A673 (cell line): ENCODE measurements at regions not wholly inside any gene's neighbourhood (a gene's known extent, or its start where the extent isn't known, plus 50 kb on each side); places are given as distances from the start of the nearest gene placed in this dataset.

Experiments
- BruUV-seq: library from RNA; stranded (reverse); fragments of 400-500 nt; replicated peaks from 2 replicates; lab custom pipeline; 2021; lab: Mats Ljungman, UMichigan
- CTCF ChIA-PET: fragments of 300-600 bp; sonication (Branson Sonifier 250); formaldehyde crosslinking; loops from one replicate; lab custom pipeline; 2022; ENCODE audit warnings: antibody characterized with exemption; lab: Charles Lee
- POLR2A ChIA-PET: fragments of 300-600 bp; sonication (Branson Sonifier 250); formaldehyde crosslinking; loops from one replicate; lab custom pipeline; 2022; ENCODE audit warnings: antibody characterized with exemption; ENCODE audit not compliant: low non-redundant PET; lab: Charles Lee
- DNase-seq: peaks from one replicate; pipeline ENCODE4 v3.0.0-alpha.2; 2015; ENCODE audit warnings: low spot score
- H3K27ac ChIP-seq: fragments of 200-600 bp; sonication (generic); 2 replicates; pipeline ENCODE4 v1.5.1; 2016; ENCODE audit warnings: mixed run types, low read depth, mild to moderate bottlenecking, mixed read lengths, antibody characterized with exemption, low read length; ENCODE audit not compliant: poor library complexity, severe bottlenecking
- H3K27me3 ChIP-seq: fragments of 200-600 bp; sonication (generic); replicated peaks from 2 replicates; pipeline ENCODE4 v1.6.1; 2017; ENCODE audit warnings: mixed run types, low read depth, mild to moderate bottlenecking, mixed read lengths, antibody characterized with exemption, low read length; ENCODE audit not compliant: insufficient read depth, poor library complexity
- H3K36me3 ChIP-seq: fragments of 200-600 bp; sonication (generic); 2 replicates; pipeline ENCODE4 v1.6.1; 2016; ENCODE audit warnings: mixed run types, mild to moderate bottlenecking, mixed read lengths, antibody characterized with exemption, low read length; ENCODE audit not compliant: insufficient read depth, poor library complexity, severe bottlenecking
- H3K4me1 ChIP-seq: fragments of 200-600 bp; sonication (generic); 2 replicates; pipeline ENCODE4 v1.6.1; 2017; ENCODE audit warnings: mixed run types, mild to moderate bottlenecking, mixed read lengths, antibody characterized with exemption, low read length; ENCODE audit not compliant: insufficient read depth, poor library complexity, severe bottlenecking
- H3K4me3 ChIP-seq: fragments of 200-600 bp; sonication (generic); 2 replicates; pipeline ENCODE4 v1.5.1; 2016; ENCODE audit warnings: low read depth, mixed run types, mild to moderate bottlenecking, mixed read lengths, low read length; ENCODE audit not compliant: poor library complexity, severe bottlenecking
- H3K9me3 ChIP-seq: fragments of 200-600 bp; sonication (generic); 2 replicates; pipeline ENCODE4 v1.6.1; 2016; ENCODE audit warnings: mixed run types, low read depth, mild to moderate bottlenecking, mixed read lengths, antibody characterized with exemption, low read length; ENCODE audit not compliant: poor library complexity, severe bottlenecking
- EZH2 ChIP-seq: fragments of 200-600 bp; sonication (generic); IDR thresholded peaks from 2 replicates; pipeline ENCODE4 v1.6.1; 2017; ENCODE audit warnings: borderline replicate concordance, low read depth, mild to moderate bottlenecking, mixed read lengths, antibody characterized with exemption, low read length; ENCODE audit not compliant: poor library complexity, severe bottlenecking
- intact Hi-C: fragments of 100-400 bp; cut with micrococcal nuclease; formaldehyde crosslinking; loops from one replicate; pipeline ENCODE4 v1.10.0; 2022; ENCODE audit not compliant: unreplicated experiment
- TF ChIP-seq, protein P1 (sequence below): fragments of 300-800, 200-600 bp; sonication (generic); conservative IDR thresholded peaks from 2 replicates; pipeline ENCODE4 v1.5.1; 2017; ENCODE audit warnings: low read depth, mild to moderate bottlenecking, antibody characterized with exemption, low read length, moderate library complexity, mixed read lengths

DNA sequence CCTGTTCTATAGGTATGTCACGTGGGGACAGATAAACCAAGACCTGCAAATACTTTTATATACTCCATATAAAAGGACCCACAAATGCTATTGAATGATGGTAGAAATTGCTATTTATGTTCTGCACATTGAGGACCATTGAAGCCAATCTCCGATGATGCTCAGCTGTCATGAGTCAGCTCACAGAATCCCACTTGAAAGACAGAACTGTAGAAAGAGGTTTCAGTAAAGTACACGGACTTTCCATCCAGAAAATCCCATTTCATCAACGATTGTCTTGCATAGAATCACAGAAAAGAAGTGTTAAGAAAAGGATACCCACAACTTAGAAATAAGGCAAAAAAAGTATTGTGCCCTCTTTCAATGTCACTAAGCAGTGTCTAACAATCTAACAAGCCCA is 169.0 kb upstream of the COPS8 start:
- POLR2A ChIA-PET = no interaction called here
- Histone ChIP-seq H3K4me3 (no peak overlapping the region), H3K27ac (no peak overlapping the region), H3K27me3 (peaks cover 31% of the 10 kb centered on the region), H3K36me3 (no peaks in the 10 kb centered on the region), H3K4me1 (no peaks in the 10 kb centered on the region), H3K9me3 (no peaks in the 10 kb centered on the region)
- intact Hi-C loops = no loop called here
- DNase-seq = no peak
- no TSS peak for BruUV-seq
- TF ChIP-seq, protein P1, sequence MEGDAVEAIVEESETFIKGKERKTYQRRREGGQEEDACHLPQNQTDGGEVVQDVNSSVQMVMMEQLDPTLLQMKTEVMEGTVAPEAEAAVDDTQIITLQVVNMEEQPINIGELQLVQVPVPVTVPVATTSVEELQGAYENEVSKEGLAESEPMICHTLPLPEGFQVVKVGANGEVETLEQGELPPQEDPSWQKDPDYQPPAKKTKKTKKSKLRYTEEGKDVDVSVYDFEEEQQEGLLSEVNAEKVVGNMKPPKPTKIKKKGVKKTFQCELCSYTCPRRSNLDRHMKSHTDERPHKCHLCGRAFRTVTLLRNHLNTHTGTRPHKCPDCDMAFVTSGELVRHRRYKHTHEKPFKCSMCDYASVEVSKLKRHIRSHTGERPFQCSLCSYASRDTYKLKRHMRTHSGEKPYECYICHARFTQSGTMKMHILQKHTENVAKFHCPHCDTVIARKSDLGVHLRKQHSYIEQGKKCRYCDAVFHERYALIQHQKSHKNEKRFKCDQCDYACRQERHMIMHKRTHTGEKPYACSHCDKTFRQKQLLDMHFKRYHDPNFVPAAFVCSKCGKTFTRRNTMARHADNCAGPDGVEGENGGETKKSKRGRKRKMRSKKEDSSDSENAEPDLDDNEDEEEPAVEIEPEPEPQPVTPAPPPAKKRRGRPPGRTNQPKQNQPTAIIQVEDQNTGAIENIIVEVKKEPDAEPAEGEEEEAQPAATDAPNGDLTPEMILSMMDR = no peak
- no peak for TF ChIP-seq EZH2
- CTCF ChIA-PET = no interaction called here

DNA sequence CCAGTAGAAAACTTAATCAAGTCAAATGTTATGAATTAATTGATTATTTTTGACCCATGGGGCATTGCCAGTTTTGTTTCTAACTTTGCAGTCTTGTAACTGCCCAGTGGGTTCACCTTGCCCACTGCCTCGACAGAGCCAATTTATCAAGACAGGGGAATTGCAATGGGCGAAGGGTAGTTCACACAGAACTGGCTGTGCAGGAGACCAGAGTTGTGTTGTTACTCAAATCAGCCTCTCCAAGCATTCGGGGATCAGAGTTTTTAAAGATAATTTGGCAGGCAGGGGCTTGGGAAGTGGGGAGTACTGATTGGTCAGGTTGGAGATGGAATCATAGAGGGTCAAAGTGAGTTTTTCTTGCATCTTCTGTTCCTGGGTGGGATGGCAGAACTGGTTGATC is 168.5 kb upstream of the COPS8 start:
- H3K36me3 ChIP-seq = no peaks in the 10 kb centered on the region
- no peak overlapping the region for H3K27ac ChIP-seq
- intact Hi-C loops = no loop called here
- no TSS peak for BruUV-seq
- no peaks in the 10 kb centered on the region for H3K4me1 ChIP-seq
- H3K27me3 ChIP-seq = peaks cover 31% of the 10 kb centered on the region
- TF ChIP-seq, protein P1 = no peak
- TF ChIP-seq EZH2 = no peak
- no peaks in the 10 kb centered on the region for H3K9me3 ChIP-seq
- no peak overlapping the region for H3K4me3 ChIP-seq
- no peak for DNase-seq
- CTCF ChIA-PET = no interaction called here
- POLR2A ChIA-PET = no interaction called here

DNA sequence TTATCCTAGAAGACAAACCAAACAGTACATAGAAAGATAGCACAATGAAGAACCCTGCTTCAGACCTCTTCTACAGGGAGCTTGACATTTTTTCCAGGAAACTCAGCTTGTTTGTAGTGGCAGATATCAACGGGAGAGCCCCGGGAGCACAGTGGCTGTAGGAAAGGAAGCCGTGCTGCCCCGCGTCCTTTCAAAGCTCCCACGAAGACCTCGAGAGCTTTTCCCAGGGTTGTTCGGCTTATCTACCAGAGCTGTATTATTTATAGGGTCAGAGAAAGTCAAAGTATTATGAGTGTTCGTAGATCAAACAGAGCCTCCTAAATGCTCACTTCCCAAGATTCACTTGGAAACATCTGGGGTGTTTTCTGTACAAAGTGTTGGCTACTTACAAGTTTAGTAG is 167.1 kb upstream of the COPS8 start:
- Histone ChIP-seq H3K9me3 (no peaks in the 10 kb centered on the region), H3K4me1 (no peaks in the 10 kb centered on the region), H3K36me3 (no peaks in the 10 kb centered on the region), H3K27me3 (peaks cover 17% of the 10 kb centered on the region), H3K4me3 (no peak overlapping the region), H3K27ac (no peak overlapping the region)
- CTCF ChIA-PET = no interaction called here
- BruUV-seq = no TSS peak
- TF ChIP-seq, protein P1 = no peak
- no peak for TF ChIP-seq EZH2
- POLR2A ChIA-PET = no interaction called here
- intact Hi-C loops = no loop called here
- DNase-seq = no peak
